Stimulated activated CD8-positive, alpha-beta memory T cell treated with anti-CD3 and anti-CD28 coated beads, Interleukin-12 subunit alpha, Interleukin-12 subunit beta, amount 100 ng/mL, for 24 hours (primary cell): ENCODE measurements at regions not wholly inside any gene's neighbourhood (a gene's known extent, or its start where the extent isn't known, plus 50 kb on each side); places are given as distances from the start of the nearest gene placed in this dataset.

Source experiments
- DNase-seq: peaks from one replicate; pipeline ENCODE4 v3.0.0-alpha.2; 2020; ENCODE audit errors: extremely low read depth

DNA sequence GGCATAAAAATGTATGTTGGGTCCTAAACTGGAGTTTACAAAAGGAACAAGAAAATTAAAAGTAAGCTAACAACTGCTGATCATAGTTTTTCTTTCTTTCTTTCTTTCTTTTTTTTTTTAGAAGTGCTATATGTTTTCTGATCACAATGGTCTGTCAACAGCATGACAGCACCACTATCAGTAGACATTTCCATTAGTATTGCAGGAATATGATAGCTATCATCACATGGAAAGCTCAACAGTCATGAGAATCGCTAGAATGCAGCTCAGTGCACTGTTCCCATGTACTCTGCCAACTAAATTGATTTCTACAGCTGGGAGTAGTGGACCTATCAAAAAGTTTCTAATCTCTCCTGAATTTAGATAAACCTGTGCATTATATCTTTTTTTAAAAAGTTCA is 950.3 kb upstream of the ACVR2A start:
- no peak for DNase-seq

DNA sequence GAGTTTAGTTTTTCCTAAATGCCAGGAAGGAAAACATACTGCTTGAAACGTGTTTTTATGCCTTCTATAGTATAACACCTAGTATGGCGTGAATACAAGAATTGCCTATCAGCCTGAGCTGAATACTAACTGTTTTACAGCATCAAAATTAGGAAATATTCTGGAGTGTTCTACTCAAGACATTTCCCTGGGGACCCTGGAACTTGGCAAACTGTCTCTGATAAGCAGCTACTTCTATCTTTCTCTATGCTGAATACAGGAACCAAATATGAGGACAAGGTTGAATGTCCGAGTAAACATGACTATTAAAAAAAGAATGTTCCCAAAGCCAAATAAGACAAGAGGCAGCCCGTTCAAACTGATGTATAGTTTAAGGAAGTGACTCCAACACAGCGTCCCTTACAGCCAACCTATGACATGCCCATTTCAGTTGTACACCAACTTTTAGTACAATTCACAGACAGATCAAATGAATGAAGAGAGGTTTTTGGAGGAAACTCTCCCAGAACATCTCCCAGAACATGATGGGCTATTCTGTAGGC is 951.3 kb upstream of the ACVR2A start:
- DNase-seq, result no peak

DNA sequence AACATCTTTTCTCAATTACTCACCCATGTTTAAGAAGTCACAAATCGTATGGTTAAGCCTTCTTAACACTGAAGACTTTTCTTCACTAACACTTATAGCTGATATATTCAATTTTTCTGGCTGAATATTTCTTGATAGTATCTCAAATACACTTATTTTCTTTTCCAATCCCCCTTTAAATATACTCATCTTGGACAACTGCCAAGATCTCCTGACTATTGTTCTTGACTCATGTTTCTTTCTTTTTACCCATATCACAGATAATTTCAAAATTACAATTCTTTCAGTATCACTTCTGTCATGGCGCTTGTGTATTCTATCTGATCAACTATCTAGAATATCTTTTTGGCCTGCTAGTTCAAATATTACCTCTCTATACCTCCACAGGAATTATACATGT is 954.3 kb upstream of the ACVR2A start:
- DNase-seq, result no peak

DNA sequence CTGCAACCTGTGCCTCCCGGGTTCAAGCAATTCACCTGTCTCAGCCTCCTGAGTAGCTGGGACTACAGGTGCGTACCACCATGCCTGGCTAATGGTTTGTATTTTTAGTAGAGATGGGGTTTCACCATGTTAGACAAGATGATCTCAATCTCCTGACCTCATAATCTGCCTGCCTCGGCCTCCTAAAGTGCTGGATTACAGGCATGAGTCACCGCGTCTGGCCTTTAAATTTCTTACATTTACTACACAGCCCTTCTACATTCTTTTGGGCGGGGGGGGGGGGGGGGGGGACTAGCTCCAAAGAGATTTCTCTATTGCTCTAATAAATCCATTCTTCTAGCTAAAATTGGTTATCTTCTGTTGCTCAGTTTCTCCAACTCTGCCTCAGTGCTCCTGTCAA is 964.9 kb upstream of the ACVR2A start:
- DNase-seq, result no peak

DNA sequence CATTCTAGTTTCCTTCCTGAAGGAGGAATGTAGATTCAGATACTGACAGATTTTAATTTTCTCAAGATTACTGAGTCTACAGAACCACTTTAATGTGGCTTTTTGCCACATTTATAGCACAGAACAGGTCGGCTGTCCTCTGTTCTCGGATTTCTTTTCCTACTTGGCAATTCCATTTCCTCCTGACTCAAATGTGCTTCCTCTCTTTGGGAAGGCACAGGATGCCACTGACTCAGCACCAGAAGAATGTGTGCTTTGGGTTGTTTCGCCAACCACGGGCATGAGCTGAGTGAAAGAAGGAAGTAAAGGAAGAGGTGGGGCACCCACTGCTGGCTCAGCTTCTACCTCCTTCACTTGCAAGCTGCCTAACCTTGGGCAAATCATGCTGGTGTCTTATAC is 970.6 kb upstream of the ACVR2A start:
- DNase-seq, result no peak

DNA sequence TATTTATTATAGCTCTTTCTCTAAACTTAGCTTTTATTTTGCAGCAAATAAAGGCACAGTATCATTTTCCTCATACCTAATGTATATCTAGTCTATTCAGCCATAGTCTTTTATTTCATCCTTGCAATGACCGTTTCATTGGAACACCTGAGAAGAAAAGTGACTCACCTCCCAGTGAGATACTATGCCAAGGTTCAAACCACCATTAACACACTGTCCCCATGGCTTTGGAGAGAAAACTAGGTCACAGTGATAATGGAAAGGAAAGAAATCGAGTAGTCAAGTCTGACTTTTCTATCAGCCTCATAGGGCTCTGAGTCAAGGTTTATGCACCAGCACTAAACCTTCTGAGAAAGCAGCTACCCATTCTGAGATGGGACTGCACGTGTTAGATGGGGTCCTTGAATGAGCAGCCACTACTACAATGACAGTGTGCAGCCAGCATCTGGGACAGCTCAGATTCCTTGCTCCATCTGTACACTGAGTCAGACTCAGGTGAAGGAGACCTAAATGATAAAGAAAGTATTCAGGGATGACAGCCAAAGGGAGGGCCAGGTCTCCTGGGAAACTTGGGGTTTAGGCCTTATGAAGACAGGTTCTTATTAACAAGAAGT is 971.1 kb upstream of the ACVR2A start:
- no peak for DNase-seq

DNA sequence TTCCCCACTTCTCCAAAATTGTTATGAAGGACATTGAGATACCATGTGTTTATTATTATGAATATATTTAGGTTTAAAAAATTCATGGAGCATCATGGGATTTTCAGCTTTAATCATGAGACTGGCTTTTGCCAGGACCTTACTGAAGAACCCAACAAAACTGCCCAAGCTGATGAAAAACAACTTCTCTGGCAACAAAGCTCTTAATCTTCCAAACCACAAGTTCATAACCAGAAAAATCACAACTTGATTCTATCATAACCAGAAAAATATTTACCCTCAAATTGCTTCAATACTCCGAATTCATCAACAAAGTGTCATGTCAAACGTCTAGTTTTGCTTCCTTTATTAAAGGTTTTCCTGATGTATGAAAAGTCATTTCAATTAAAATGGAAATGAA is 971.8 kb upstream of the ACVR2A start:
- DNase-seq, result no peak

DNA sequence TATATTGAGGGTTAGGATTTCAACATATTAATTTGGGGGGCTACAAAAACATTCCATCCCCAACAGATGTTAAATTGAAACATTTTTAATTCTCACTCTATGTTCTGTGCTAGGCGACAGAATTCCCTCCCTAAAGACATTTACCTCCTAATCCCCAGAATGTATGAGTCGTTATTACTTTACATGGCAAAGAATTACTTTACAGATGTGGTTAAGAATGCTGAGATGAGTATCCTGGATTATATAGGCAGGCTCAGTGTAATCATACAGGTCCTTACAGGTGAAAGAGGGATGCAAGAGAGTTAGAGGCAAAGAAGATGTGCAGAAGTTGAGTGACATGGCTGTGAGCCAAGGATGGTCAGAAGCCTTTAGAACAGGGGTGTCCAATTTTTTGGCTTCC is 974.1 kb upstream of the ACVR2A start:
- no peak for DNase-seq

DNA sequence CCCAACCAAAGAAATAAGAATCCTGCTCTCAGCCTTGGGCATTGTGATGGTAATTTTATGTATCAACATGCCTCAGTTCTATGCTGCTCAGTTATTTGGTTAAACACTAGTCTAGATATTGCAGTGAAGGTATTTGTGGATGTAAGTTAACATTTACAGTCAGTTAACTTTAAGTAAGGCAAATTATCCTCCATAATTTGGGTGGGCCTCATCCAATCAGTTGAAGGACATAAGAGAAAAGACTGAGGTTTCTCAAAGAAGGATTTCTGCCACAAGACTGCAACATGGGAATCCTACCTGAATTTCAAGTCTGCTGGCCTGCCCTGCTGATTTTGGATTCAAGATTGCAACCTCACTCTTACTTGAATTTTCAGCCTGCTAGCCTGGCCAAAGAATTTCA is 975.5 kb upstream of the ACVR2A start:
- DNase-seq, result no peak

DNA sequence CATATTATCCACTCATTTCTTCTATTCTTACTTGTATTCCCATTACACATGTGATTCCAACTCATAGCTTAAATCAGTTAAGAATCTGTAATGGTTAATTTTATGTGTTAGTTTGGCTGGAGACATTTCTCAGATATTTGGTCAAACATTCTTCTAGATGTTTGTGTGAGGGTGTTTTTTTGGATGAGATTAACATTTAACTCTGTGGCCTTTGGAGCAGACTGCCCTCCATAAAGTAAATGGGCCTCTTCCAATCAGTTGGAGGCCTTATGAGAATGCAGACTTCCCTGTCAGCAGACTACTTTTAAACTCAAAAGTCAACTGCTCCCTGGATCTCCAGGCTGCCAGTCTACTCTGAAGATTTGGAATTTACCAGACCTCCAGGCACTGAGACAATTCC is 976.8 kb upstream of the ACVR2A start:
- no peak for DNase-seq

DNA sequence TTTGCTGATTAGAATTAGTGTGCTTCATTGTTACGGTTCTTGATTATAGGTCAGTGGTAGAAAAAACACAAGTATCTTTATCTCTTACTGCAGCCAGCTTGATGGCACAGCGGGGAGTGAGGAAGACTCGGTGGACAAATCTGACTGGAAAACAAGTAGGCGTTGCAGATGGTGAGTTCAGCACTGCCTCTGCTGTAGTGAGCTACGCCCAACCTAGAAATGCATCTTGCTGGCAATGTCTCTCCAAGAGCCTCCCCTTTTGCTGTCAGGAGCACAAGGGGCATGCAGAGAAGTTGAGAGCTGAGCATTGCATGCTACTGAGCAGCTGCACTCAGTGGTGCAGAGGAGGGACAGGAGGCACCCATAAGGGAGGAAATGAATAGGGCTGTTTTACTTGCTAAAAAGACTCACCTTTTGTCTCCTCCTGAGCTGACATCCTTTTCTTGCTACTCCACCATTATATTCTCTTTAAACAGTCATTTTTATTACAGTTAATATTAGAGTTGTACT is 977.3 kb upstream of the ACVR2A start:
- no peak for DNase-seq

DNA sequence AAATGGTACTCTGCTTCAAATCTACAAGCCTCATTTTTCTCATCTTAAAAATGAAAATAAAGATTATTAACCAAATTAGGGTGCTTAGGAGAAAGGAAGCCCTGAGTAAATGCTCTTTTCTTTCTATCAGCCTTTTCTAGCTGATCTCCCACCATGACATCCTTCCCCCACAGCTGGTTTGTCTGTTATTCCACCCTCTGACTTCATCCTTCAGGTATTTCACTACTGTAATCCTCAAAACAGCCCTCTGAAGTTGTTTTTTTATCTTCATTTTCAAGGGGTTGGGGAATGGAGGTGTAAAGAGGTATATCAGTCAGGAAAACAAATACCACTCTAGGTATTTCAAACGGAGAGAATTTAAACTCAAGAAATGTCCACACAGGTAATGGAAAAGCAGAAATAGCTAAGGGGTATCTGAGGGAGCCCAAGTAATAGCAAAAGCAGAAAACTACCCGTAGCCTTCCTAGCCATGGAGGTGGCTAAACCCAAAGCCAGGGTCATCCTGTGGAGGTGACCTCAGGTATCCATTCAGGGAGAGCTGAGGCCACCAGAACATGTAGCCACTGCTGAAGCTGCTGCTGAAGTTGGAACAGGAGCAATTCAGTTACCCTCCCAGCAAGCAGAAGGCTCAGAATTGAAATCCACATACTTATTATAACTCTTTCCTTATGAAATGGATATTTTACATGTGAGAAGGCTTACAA is 990.9 kb upstream of the ACVR2A start:
- no peak for DNase-seq

DNA sequence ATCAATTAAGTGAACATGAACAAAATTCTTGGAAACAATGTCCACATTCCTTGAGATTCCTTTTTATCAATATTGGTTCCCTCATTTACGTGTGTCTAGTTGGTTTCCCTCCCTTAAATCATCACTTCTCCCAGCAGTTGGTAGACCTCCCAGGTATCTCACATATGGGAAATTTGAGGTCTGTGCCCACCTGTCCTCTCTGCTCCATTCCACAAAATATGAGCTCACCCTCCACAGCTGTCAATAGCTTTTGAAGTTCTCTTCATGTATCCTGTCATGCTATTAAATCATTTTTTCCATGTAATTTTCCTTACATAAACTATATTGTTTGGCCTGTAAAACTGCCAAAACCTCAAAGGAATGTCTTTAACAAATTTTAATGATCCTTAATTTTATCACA is 992.2 kb upstream of the ACVR2A start:
- no peak for DNase-seq

DNA sequence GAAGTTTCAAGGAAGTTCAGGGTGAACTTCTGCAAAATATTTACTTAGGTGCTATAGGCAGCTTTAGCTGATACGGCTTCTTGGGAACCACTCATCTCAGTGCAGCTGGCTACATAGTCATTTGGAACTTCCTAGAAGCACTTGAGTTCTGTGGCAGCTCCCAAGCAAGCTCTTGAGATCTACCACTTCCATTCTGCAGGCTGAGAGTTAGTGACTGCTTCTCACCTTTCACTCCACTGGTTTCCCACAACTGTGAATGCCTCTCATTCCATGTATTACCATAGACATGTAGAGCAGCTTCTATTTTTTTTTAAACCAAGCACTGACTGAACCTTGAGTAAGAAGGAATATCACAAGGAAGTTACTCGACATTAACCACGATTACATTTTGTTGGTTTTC is 994.1 kb upstream of the ACVR2A start:
- DNase-seq, result no peak

DNA sequence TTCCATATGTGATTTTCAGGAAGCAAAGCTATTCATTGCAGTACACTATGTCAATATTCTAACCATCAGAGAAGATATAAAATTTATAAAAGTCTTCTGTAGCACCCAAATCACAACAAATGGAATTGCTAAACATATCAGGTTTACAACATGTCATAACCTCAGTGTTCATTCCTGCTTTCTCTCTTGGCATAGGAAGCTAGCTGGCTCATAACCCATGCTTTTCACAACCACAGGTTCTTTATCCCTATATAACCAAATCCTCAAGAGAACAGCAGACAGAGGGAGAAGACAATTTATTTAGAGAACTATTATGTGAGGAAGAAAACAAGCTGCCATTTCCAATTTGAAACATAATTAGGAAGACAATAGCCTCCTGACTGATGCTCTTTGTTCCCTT is 997.0 kb upstream of the ACVR2A start:
- DNase-seq, result no peak

DNA sequence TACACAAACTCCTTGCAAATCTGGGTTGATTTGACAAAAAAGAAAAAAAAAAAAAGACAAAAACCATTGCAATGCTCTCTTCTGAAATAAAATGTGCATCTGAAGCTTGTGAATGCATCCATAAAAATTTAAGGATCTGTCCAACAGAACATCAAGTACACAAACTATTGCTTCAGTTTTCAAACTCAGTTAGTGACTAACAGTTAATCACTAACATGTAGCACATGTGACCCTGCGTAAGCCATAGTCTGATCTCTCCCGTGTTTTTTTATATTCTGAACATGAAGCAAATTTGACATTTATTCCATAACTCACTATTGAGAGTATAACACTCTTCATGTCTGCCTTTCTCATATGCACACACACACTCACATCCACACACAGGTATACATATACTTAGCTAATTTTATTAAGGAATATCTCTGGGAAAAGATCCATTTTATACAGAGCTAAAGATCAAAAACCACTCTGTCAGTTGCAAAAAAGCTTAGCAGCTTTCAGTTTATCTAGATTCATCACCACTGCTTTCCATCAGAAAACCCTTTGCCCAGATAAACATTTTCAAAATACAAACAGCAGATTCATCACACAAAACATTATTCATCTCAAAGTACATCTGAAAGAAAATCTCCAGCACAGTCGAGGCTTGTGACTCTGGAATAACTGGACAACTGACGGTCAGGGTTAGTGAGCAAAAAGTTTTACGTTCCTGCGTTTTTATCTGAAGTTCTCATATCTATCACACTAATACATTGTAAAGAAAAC is 1000.4 kb upstream of the ACVR2A start:
- no peak for DNase-seq

DNA sequence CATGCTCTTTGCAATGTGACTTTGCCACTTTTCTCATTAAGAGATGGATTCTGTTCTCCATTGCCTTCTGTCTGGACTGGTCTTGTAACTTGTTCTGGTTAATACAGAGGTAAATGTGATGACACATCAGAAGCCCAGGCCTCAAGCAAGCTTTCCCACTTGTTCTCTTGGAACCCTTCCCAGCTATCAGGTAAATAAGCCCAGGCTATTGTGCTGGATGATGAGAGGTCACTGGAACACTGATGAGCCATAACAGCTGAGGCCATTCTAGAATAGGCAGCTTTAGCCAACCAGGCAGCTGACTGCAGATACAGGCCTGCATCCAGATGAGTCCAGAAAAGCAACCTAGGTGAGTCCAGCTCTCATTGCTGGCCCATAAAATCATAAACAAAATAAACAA is 1007.0 kb upstream of the ACVR2A start:
- no peak for DNase-seq

DNA sequence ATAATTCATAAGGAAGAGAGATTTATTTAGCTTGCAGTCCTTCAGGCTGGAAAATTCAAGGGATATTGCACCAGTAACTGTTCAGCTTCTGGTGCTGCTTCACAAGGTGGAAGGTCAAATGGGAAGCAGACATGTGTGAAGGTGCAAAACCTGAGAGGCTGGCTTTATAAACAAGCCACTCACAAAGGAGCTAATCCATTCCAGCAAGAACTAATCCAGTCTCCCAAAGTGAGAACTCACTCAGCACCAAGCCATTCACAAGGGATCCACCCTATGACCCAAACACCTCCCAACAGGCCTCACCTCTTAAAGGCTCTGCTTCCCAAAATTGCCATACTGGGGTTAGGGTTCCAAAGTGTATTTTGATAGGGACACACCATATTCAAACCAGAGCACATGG is 1018.4 kb upstream of the ACVR2A start:
- no peak for DNase-seq

DNA sequence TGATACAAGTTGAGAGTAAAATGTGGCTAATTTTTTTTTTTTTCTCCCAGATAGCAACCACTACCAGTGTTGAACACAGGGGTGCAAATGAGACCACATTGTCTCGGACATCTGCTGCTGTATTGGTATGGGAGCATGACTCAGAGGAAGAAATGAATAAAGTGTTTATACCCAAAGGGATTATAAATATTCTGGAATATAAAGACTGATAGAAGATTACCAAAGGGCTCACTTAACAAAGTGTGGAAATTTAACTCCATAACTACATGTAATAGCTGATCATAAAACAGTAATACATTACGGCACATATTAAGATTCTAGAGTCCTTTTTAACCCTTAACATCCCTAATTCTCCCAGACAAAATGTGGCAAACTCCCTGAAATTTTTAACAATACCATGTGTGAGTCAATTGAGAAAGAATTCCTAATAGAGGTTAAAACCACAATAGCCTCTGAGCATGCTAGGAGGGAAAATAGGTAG is 1023.0 kb upstream of the ACVR2A start:
- no peak for DNase-seq

DNA sequence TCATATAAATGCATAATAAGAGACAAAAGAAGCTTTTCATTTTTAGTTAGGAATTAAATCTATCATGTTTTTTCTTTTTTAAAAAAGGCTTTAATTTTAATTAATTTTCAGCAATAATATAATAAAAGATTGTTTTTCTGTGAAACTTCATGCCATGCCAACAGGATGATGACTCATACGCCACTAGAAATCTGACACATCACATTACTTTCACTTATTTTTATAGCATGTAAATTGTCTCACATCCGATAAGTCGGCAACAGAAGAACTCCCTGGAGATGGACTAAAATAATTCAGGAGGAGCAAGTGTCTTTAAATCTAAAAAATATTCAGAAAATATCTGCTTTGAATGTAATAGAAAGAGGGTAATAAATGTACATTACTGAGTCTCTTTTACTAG is 1024.2 kb upstream of the ACVR2A start:
- DNase-seq, result no peak

DNA sequence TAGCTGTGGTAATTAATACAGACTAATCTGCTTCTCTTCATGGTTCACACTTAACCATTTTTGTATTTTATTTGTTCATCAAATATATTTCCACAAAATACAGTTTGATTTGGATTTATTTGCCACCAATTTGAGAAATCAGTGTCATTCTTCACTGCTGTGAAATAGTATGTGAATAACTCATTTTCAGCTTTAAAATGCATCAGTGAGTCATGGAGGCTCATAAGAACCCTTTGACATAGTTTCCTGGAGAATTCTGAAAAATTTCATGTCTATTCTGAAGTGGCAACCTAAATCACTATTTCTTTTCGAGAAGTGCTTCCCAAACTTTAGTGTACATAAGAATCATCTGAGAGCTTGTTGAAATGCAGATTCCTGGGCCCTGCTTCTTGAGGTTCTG is 1026.7 kb upstream of the ACVR2A start:
- DNase-seq, result no peak

DNA sequence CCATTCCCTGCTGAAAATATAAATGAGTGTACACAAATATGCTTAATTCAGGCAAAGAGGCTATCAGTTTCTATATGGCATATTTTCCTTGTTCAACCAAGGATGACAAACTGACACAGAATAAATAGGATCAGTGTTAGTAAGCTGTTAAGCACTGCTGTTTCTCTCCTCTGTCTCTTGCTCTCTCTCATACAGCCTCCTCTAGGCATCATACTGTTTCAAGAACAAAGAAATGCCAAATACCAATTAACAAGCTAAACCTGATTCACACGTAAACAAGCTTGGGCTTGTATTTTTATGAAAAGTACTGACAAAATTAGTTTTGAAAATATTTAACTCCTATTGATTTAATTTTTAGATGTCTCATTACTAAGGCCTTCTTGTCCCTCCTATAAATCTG is 1027.2 kb upstream of the ACVR2A start:
- no peak for DNase-seq

DNA sequence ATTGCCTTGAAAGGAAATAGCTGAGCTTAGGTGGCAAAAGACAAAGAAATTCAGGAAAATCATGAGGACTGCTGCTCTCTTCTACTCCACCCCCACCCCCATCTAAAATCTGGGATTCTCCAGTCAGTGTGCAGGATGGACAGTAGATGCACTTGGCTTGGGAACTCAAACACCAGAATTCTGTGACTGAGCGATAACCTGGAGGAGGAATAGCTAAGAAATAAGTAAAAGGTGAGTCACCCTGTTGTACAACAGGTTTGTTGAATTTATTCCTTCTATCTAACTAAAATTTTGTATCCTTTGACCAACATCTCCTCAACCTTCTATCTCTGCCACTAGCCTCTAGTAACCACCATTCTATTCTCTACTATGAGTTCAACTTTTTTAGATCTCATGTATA is 1029.9 kb upstream of the ACVR2A start:
- no peak for DNase-seq
